ENCODE measurements at regions not wholly inside any gene's neighbourhood (a gene's known extent, or its start where the extent isn't known, plus 50 kb on each side); places are given as distances from the start of the nearest gene placed in this dataset.
A peak's percentile ranks its signal among the peaks of the same experiment; 100 is the strongest.

GRCh38 chr21:22250355-22250754, 1252.1 kb downstream of the NCAM2 start:
- Histone ChIP-seq H3K9ac (ENCODE audit: low read length) (no peak overlapping the region), H3K4me3 (ENCODE audit: insufficient read depth, low read length, poor library complexity, severe bottlenecking) (no peak overlapping the region), H3K9me2 (replicated peaks; ENCODE audit: insufficient read depth, low read length) (no peaks in the 10 kb centered on the region), H3K36me3 (ENCODE audit: low read length) (no peaks in the 10 kb centered on the region; the same call in 1 of the 2 replicates), H3K9me3 (ENCODE audit: insufficient read depth, low read length) (no peaks in the 10 kb centered on the region), H4K20me1 (ENCODE audit: low read depth, low read length) (no peaks in the 10 kb centered on the region), H3K27ac (ENCODE audit: low read depth, low read length) (no peak overlapping the region), H2AFZ (ENCODE audit: low read depth, low read length, severe bottlenecking) (peak overlapping the region; percentile 6), H3K27me3 (ENCODE audit: low read length) (no peaks in the 10 kb centered on the region), H3F3A (ENCODE audit: insufficient read depth) (0 out of 2 replicates have a peak, but pooled peaks cover 7% of the 10 kb centered on the region), H3K79me2 (ENCODE audit: insufficient read depth, low read length) (no peaks in the 10 kb centered on the region), H3K4me2 (ENCODE audit: low read depth, low read length, poor library complexity, severe bottlenecking) (peak overlapping the region; percentile 36)
- no peak for TF ChIP-seq EZH2phosphoT487 (conservative IDR thresholded peaks at IDR 0.05; ENCODE audit: low read length)
- TF ChIP-seq, protein P1, sequence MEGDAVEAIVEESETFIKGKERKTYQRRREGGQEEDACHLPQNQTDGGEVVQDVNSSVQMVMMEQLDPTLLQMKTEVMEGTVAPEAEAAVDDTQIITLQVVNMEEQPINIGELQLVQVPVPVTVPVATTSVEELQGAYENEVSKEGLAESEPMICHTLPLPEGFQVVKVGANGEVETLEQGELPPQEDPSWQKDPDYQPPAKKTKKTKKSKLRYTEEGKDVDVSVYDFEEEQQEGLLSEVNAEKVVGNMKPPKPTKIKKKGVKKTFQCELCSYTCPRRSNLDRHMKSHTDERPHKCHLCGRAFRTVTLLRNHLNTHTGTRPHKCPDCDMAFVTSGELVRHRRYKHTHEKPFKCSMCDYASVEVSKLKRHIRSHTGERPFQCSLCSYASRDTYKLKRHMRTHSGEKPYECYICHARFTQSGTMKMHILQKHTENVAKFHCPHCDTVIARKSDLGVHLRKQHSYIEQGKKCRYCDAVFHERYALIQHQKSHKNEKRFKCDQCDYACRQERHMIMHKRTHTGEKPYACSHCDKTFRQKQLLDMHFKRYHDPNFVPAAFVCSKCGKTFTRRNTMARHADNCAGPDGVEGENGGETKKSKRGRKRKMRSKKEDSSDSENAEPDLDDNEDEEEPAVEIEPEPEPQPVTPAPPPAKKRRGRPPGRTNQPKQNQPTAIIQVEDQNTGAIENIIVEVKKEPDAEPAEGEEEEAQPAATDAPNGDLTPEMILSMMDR (IDR thresholded peaks at IDR 0.05; ENCODE audit: insufficient read depth, low read length, poor library complexity, severe bottlenecking), result no peak

DNA sequence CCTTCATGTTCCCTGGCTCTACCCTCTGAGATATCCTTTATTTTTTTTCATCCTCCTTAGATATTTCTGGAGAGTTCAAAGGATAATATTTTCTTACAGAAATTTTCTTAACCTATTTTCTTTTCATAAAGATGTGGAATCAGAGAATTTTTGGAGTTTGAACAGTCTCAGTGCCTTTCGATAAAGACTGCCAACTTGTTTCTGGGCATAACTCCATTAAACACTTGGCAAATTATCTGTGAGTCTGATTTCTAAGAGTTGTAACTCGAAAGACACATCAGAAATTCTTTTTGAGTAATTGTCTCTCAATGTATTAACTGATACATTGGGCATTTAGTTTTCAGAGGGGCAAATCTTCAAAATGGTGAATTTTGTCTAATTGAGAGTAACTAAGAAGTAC, 1255.6 kb downstream of the NCAM2 start:
- no peak for TF ChIP-seq EZH2phosphoT487 (conservative IDR thresholded peaks at IDR 0.05; ENCODE audit: low read length)
- TF ChIP-seq, protein P1 (IDR thresholded peaks at IDR 0.05; ENCODE audit: insufficient read depth, low read length, poor library complexity, severe bottlenecking), result no peak
- H3K9me2 ChIP-seq (replicated peaks; ENCODE audit: insufficient read depth, low read length), result no peaks in the 10 kb centered on the region
- no peaks in the 10 kb centered on the region for H3K27me3 ChIP-seq (ENCODE audit: low read length)
- no peaks in the 10 kb centered on the region for H4K20me1 ChIP-seq (ENCODE audit: low read depth, low read length)
- no peaks in the 10 kb centered on the region for H3K9me3 ChIP-seq (ENCODE audit: insufficient read depth, low read length)
- H3K36me3 ChIP-seq (ENCODE audit: low read length), result no peaks in the 10 kb centered on the region
- H2AFZ ChIP-seq (ENCODE audit: low read depth, low read length, severe bottlenecking), result no peak overlapping the region
- H3K79me2 ChIP-seq (ENCODE audit: insufficient read depth, low read length), result no peaks in the 10 kb centered on the region
- H3K4me3 ChIP-seq (ENCODE audit: insufficient read depth, low read length, poor library complexity, severe bottlenecking), result no peak overlapping the region
- H3K9ac ChIP-seq (ENCODE audit: low read length), result no peak overlapping the region
- no peak overlapping the region for H3K27ac ChIP-seq (ENCODE audit: low read depth, low read length)
- H3F3A ChIP-seq (ENCODE audit: insufficient read depth), result no peaks in the 10 kb centered on the region
- no peak overlapping the region for H3K4me2 ChIP-seq (ENCODE audit: low read depth, low read length, poor library complexity, severe bottlenecking)

- Histone ChIP-seq H3K79me2 (ENCODE audit: insufficient read depth, low read length) (no peaks in the 10 kb centered on the region), H3K36me3 (ENCODE audit: low read length) (no peaks in the 10 kb centered on the region), H3K9me3 (ENCODE audit: insufficient read depth, low read length) (no peaks in the 10 kb centered on the region), H4K20me1 (ENCODE audit: low read depth, low read length) (no peaks in the 10 kb centered on the region), H3F3A (ENCODE audit: insufficient read depth) (no peaks in the 10 kb centered on the region), H2AFZ (ENCODE audit: low read depth, low read length, severe bottlenecking) (no peak overlapping the region), H3K27ac (ENCODE audit: low read depth, low read length) (no peak overlapping the region), H3K4me2 (ENCODE audit: low read depth, low read length, poor library complexity, severe bottlenecking) (no peak overlapping the region), H3K9me2 (replicated peaks; ENCODE audit: insufficient read depth, low read length) (no peaks in the 10 kb centered on the region), H3K4me3 (ENCODE audit: insufficient read depth, low read length, poor library complexity, severe bottlenecking) (no peak overlapping the region), H3K27me3 (ENCODE audit: low read length) (no peaks in the 10 kb centered on the region), H3K9ac (ENCODE audit: low read length) (no peak overlapping the region)
- TF ChIP-seq, protein P1 (IDR thresholded peaks at IDR 0.05; ENCODE audit: insufficient read depth, low read length, poor library complexity, severe bottlenecking), result no peak
- no peak for TF ChIP-seq EZH2phosphoT487 (conservative IDR thresholded peaks at IDR 0.05; ENCODE audit: low read length)
These were observed 1260.6 kb downstream of the NCAM2 start for GRCh38 chr21:22258821-22259220.
